NCI-H748 (cell line): ENCODE measurements at regions not wholly inside any gene's neighbourhood (a gene's known extent, or its start where the extent isn't known, plus 50 kb on each side); places are given as distances from the start of the nearest gene placed in this dataset.
"Not testable (repeated sequence)": the region's sequence is repeated elsewhere in the genome, so short reads cannot be mapped to it uniquely, and the experiment has no call there.

Experiments used
- DNase-seq: peaks from one replicate; lab custom pipeline; 2025; ENCODE audit not compliant: unreplicated experiment; lab: John Stamatoyannopoulos, UW

DNA sequence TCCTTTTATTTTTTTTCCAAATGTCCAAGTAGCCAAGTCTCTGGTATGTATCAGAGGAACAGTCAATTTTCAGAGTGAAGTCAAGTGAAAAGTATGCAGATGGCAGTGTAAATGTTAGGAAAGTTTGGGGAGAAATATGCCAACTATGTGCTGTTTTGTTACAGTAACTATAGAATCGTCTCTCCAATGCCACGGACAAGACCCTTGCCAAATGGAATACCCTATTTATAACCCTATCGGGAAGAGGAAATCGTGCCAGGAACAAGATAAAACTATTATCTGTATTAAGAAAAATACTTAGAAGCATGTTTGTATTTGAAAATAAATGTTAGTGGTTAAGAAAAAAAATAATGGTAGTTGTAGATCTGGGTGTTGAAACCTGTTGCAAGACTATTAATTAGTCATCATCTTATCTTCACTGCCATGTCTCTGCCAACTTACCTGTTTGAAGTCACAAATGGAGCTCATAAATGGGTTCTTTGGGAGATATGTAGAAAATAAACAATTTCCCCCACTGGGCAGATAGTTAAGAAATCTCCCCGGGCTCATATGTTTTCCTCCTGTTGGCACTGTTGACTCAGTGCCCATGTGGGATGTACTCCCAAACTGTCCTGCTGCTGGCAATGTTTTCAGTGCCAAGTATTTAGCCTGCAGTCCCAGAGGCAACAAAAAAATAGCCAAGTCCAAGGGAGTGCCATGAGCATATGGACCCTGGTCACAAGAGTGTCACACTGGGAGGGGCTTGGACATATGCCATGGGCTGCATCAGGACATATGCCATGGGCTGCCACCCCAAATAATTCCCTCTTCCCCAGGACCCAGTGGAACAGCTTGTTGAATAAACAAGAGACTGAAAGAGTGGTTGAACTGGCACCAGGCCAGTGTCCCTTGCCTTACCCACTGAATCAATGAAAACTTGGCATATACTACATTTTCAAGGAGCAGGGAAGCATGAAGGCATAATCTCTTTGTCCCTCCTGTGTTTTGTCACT, 366.9 kb downstream of the OSR1 start:
- peak; percentile 67 for DNase-seq

GRCh38 chr2:18988631-18989232, 369.7 kb downstream of the OSR1 start:
- no peak for DNase-seq

DNA sequence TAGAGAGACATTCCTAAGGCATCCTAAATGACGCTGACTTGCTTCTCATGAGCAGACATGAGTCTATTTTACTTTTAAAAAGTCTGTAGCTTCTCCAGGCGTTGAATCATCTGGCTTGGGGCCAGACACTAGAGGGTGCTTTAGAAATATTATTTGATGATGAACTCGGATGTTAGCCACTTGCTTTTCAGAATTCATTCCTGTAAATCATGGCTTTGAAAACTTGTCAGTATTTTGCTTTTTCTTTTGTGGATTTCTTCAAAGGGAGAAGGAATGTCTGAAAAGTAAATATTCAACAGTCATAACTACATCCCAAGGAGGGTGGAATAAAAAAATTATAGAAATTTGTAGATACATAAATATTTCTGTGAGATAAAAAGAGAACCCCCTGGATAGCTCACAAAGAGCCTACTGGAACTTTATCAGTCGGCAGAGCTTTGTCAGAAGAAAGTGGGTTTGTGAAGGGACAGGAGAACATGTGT, 370.8 kb downstream of the OSR1 start:
- DNase-seq = peak; percentile 48

GRCh38 chr2:18987016-18987415, 371.4 kb downstream of the OSR1 start:
- no peak for DNase-seq

- DNase-seq = no peak
Measured at GRCh38 chr2:18986046-18986445, 372.4 kb downstream of the OSR1 start.

GRCh38 chr2:18980786-18981430, 377.5 kb downstream of the OSR1 start:
- no peak for DNase-seq

DNA sequence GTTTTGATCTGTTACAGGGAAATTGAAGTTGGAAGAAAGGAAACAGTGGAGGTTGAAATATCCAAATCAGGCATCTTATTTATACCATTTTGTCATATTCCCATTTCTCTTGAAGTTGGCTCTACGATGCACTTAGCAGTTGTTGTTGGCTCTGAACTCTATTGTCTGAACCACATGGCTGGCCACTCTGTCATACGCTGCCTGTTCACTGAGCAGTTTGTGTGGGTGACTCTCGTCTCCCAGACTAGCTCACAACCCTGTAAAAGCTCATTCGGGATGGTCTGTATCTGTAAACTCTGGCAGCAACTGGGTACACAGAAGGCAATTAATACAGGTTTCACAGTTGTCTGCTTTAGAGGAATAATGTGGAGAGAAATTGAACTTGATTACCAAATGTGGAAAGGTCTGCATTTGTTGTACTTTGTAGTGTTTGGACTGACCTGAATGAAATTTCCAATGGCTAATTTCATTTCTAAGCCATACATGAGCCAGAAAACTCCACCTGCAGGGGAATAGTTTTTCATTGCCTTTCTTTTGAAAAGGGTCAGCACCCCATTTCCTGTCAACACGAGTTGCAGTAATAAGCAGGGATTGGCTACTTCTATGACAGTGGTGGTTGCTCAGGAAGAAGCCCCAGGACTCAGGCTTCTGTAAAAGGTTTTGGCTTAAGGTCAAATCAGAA, 378.2 kb downstream of the OSR1 start:
- DNase-seq = peak; percentile 46

- DNase-seq = no peak
Measured at GRCh38 chr2:18977409-18977808, 381.0 kb downstream of the OSR1 start.

- peak; percentile 62 for DNase-seq
Measured at GRCh38 chr2:18976168-18976961, 382.1 kb downstream of the OSR1 start.

DNA sequence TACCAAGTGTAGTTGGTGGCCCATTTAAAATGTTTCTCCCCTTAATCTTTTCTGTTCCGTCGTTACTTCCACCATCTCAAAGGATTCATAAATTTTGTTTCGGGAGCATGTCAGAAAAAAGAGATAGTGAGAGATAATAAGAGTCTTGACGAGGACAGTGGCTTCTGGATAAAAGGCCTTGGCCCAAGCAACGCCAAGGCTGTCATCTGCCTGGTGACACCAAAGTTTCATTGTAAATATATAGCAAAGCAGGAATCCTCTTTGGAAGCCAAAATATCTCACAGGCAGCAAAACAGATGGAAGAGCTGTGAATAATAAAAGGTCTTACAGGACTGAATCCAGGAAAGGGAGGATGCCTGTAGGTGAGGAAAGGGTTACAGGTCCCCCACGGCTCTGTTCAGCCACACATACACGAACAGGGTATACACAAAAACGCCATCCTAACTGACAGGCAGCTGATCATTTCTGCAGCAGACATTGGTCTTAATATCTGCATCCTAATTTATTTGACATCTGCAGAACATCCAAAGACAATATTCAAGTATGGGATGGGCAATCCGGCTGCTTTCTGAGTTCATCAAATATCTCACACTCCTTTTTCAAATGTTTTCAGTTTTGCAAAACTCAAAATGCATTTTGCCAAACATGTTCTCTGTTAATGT, 382.8 kb downstream of the OSR1 start:
- no peak for DNase-seq

DNA sequence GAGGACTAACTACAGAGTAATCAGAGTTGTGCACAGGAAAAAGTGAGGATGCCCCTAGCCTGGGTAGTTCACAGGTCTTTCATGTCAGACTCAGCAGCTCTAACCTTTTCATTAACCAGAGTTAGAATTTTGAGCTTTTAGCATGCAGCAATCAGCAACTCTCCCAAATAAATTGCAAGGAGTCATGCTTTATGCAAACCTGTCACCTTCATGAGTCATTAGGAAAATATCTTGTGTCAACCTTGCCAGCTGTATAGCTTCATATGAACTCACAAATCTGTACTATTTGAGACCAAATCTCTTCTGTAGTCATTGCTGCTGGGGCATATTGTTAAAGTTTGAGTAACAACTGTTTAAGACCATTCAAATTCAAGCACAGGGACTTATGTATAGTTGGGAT, 382.3 kb upstream of the NT5C1B start:
- DNase-seq = no peak

GRCh38 chr2:18971069-18971378, 381.7 kb upstream of the NT5C1B start:
- no peak for DNase-seq

- DNase-seq = no peak
Measured at GRCh38 chr2:18966131-18966530, 376.8 kb upstream of the NT5C1B start.

DNA sequence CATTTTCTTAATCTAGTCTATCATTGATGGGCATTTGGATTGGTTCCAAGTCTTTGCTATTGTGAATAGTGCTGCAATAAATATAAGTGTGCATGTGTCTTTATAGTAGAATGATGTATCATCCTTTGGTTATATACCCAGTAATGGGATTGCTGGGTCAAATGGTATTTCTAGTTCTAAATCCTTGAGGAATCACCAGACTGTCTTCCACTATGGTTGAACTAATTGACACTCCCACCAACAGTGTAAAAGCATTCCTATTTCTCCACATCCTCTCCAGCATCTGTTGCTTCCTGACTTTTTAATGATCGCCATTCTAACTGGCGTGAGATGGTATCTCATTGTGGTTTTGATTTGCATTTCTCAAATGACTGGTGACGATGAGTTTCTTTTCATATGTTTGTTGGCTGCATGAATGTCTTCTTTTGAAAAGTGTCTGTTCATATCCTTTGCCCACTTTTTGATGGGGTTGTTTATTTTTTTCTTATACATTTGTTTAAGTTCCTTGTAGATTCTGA, 374.4 kb upstream of the NT5C1B start:
- not testable (repeated sequence) for DNase-seq

GRCh38 chr2:18961991-18962421, 372.6 kb upstream of the NT5C1B start:
- DNase-seq = no peak

DNA sequence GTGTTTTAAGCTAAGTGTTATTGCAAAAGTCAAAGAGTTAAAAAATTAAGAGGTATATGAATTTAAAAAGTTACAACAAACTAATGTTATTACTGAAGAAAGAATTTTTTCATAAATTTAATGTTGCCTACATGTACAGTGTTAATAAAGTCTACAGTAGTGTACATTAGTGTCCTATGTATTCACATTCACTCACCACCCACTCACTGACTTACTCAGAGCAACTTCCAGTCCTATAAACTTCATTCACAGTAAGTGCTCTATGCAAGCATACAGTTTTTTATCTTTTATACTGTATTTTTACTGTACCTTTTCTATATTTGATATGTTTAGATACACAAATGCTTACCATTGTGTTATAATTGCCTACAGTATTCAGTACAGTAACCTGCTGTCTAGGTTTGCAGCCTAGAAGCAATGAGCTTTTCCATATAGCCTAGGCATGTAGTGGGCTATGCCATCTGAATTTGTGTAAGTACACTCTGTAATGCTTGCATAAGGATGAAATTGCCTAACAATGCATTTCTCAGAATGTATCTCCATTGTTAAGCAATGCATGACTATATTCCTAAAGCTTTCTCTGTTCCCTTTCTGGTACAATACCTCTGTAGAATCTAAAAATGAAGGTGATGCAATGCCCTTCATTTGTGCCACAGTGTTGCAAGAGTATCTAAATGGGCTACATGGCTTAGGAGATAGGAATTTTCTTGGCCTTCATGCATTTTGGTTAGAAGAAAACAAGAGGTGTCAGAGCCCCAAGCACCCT, 370.8 kb upstream of the NT5C1B start:
- no peak for DNase-seq

DNA sequence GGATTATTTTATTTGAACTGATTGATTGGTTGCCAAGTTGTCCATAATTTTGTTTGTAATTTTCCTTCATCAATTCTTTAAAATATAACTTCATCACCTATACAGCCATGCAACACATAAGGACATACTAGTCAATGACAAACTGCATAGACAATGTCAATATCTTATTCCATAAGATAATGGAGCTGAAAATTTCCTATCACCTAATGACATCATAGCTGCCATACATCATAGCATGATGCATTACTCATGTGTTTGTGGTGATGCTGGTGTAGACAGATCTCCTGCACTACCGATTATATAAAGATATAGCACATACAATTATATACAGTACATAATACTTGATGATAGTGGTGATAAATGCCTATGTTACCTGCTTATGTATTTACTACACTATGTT, 369.8 kb upstream of the NT5C1B start:
- no peak for DNase-seq

- DNase-seq = no peak
Measured at GRCh38 chr2:18957909-18958308, 368.5 kb upstream of the NT5C1B start.

DNA sequence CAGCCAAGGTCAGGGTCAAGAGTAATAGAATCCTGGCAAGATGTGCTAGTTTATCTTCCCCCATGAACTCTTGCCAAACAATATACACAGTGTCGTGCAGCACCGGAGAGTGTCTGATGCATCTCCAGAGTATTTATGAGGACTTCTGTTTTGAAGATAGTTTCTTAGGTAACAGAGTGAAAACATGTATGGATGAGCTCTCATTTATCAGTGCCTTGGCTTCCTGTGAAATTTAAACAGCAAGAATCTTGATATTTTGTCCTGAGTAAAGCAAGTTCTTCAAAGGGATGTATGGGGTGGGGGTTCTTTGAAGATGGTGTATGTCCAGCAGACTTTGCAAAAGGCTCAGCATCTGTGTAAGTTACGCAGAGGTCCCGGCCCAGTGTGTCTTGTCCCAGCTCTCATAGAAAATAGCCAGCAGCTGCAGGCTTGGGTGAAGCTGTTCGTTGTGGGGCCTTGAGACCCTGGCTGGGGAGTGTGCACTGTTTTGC, 361.0 kb upstream of the NT5C1B start:
- DNase-seq = no peak
